ENCODE measurements at regions not wholly inside any gene's neighbourhood (a gene's known extent, or its start where the extent isn't known, plus 50 kb on each side); places are given as distances from the start of the nearest gene placed in this dataset.

DNA sequence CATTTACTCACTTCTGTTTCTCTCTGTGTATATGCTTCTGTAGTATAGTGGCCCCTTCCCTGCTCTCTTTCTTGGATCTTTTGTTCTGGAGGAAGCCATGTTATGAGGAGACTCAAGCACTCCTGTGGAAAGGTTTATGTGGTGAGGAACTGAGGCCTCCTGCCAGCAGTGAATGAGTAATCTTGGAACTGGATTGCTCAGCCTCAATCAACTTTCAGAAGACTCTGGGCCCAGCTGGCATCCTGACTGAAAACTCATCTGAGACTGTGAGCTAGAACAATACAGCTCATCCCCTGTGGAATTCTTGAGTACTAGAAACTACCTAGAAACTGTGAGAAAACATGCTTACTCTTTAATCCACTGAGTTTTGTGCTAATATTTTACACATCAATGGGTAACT lies 133.1 kb upstream of the ZKSCAN2 start:
- Mint-ChIP-seq H3K4me3 (no peak overlapping the region), H3K4me1 (no peaks in the 10 kb centered on the region; the same call in 2 of the 3 replicates), H3K9me3 (peaks cover 81% of the 10 kb centered on the region), H3K27ac (no peak overlapping the region), H3K27me3 (ENCODE audit: insufficient read depth, low read depth, poor library complexity) (peaks cover 2% of the 10 kb centered on the region), H3K36me3 (ENCODE audit: low read depth) (peaks cover 4% of the 10 kb centered on the region; the same call in 1 of the 3 replicates)
- no peaks in the 10 kb centered on the region for H4K20me1 ChIP-seq (replicated peaks; ENCODE audit: insufficient read depth)
- H3K36me3 ChIP-seq (ENCODE audit: insufficient read depth), result no peaks in the 10 kb centered on the region
- no peaks in the 10 kb centered on the region for H3K9me2 ChIP-seq (ENCODE audit: insufficient read depth)
- DNase-seq (ENCODE audit: low spot score) (no peak), ATAC-seq (no peak)
- no peak overlapping the region for H3K4me3 ChIP-seq
- H3K4me2 ChIP-seq, result no peak overlapping the region
- H3K27me3 ChIP-seq (ENCODE audit: insufficient read depth), result no peaks in the 10 kb centered on the region
- no peaks in the 10 kb centered on the region for H3F3A ChIP-seq (replicated peaks; ENCODE audit: low read depth)
- no peak for TF ChIP-seq POLR2AphosphoS5 (IDR thresholded peaks at IDR 0.05; ENCODE audit: low read depth)
- no peak for TF ChIP-seq ZNF462 (CRISPR knock-in tag; IDR thresholded peaks at IDR 0.05)
- no peak for TF ChIP-seq EZH2 (IDR thresholded peaks at IDR 0.05; ENCODE audit: low read depth, unreplicated experiment)
- no peak for TF ChIP-seq CTCF (conservative IDR thresholded peaks at IDR 0.05; ENCODE audit: low read depth in 2 of 2)
- TF ChIP-seq STAT1 (IDR thresholded peaks at IDR 0.05; ENCODE audit: unreplicated experiment), result no peak
- no peak for TF ChIP-seq REST (IDR thresholded peaks at IDR 0.05; ENCODE audit: unreplicated experiment)
- TF ChIP-seq EZH2phosphoT487 (IDR thresholded peaks at IDR 0.05; ENCODE audit: unreplicated experiment), result no peak
- no peak for TF ChIP-seq CREB1 (CRISPR knock-in tag; IDR thresholded peaks at IDR 0.05; ENCODE audit: low read depth)
- TF ChIP-seq ZNF114 (CRISPR knock-in tag; IDR thresholded peaks at IDR 0.05), result no peak
- TF ChIP-seq NANOG (IDR thresholded peaks at IDR 0.05; ENCODE audit: borderline replicate concordance), result no peak
- no peak for TF ChIP-seq JUNB (IDR thresholded peaks at IDR 0.05; ENCODE audit: unreplicated experiment)
- TF ChIP-seq ZNF331 (CRISPR knock-in tag; IDR thresholded peaks at IDR 0.05; ENCODE audit: low read depth), result no peak
- TF ChIP-seq, protein P1, sequence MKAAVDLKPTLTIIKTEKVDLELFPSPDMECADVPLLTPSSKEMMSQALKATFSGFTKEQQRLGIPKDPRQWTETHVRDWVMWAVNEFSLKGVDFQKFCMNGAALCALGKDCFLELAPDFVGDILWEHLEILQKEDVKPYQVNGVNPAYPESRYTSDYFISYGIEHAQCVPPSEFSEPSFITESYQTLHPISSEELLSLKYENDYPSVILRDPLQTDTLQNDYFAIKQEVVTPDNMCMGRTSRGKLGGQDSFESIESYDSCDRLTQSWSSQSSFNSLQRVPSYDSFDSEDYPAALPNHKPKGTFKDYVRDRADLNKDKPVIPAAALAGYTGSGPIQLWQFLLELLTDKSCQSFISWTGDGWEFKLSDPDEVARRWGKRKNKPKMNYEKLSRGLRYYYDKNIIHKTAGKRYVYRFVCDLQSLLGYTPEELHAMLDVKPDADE (IDR thresholded peaks at IDR 0.05), result no peak
- no peak overlapping the region for H2AFZ ChIP-seq
- H3K27ac ChIP-seq (ENCODE audit: low read depth), result no peak overlapping the region
- no peaks in the 10 kb centered on the region for H3K4me1 ChIP-seq (ENCODE audit: insufficient read depth)
- no peaks in the 10 kb centered on the region for H3K79me2 ChIP-seq (replicated peaks; ENCODE audit: insufficient read depth)

Data from GM23338 (cell line).